Activated naive CD8-positive, alpha-beta T cell treated with anti-CD3 and anti-CD28 coated beads for 36 hours (primary cell): ENCODE measurements at regions not wholly inside any gene's neighbourhood (a gene's known extent, or its start where the extent isn't known, plus 50 kb on each side); places are given as distances from the start of the nearest gene placed in this dataset.
"Not testable (repeated sequence)": the region's sequence is repeated elsewhere in the genome, so short reads cannot be mapped to it uniquely, and the experiment has no call there.

Experiments used
- DNase-seq: peaks from one replicate; pipeline ENCODE4 v3.0.0; 2021
- H3K27ac Mint-ChIP-seq: one replicate; pipeline ENCODE4 v1.8.0; 2022; ENCODE audit warnings: mild to moderate bottlenecking, moderate library complexity, mixed read lengths
- H3K27me3 Mint-ChIP-seq: one replicate; pipeline ENCODE4 v1.8.0; 2022; ENCODE audit warnings: mild to moderate bottlenecking, mixed read lengths
- H3K36me3 Mint-ChIP-seq: one replicate; pipeline ENCODE4 v1.8.0; 2021; ENCODE audit warnings: mild to moderate bottlenecking, mixed read lengths
- H3K4me1 Mint-ChIP-seq: one replicate; pipeline ENCODE4 v1.8.0; 2021; ENCODE audit warnings: mixed read lengths
- H3K4me3 Mint-ChIP-seq: one replicate; pipeline ENCODE4 v1.8.0; 2022; ENCODE audit warnings: mild to moderate bottlenecking, moderate library complexity, mixed read lengths
- H3K9me3 Mint-ChIP-seq: one replicate; pipeline ENCODE4 v1.8.0; 2022; ENCODE audit warnings: mixed read lengths

DNA sequence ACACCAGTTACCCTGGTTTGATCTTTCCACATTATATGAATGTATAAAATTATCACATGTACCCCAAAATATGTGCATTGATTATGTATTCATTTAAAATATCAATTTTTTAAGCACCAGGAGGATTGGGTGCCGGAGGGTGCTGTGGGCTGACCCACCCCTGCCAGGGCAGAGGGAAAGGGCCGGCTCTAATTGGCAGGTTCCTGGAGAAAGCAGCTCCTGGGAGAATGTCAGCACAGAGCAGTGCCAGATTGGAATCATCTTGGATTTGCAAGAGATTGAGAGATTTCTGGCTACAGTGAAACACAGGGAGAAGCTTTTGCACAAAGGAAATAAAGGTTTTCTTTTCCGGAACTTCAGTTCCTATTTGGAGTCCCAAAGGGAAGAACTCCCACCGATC, 264.4 kb upstream of the TCERG1L start:
- no peaks in the 10 kb centered on the region for H3K36me3 Mint-ChIP-seq
- no peak overlapping the region for H3K4me3 Mint-ChIP-seq
- no peak for DNase-seq
- no peak overlapping the region for H3K27ac Mint-ChIP-seq
- no peaks in the 10 kb centered on the region for H3K4me1 Mint-ChIP-seq
- no peaks in the 10 kb centered on the region for H3K9me3 Mint-ChIP-seq
- no peaks in the 10 kb centered on the region for H3K27me3 Mint-ChIP-seq

DNA sequence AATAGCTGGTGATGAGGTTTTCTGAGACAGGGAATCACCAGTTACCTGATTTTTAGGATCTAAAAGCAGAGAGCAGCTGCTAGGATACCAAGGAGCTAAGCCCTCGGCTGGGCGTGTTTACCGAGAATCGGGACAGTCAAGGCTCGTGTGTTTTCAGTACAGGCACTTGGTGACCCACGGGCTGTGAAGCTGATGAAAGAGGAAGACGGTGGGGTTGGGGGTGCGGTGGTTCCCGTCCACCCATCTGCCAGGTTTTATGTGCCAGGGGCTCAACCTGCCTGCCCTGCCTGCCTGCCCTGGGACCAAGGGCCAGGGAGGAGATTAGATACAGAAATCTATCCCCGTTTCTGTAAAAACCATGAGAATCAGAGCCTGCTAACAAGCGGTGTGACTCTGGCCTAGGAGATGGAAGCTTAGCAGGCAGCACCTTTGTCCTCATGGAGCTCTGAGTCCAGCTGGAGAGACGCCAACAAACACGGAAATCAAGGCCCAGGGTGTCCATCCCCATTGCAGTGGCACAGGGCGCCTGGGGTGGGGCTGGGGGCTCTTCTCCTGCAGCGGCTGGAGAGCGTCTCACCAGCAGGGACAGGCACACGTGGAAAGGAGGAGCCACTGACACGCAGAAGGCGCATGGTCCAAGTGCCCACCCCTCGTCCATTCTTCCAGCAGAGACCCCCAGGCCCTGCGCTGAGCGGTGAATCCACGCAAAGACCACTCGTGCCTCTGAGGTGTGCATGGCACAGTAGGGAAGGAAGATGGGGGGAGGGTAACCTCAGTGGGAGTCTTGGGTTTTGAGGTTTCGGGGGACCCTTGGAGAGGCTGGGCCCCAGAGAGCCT, 265.0 kb upstream of the TCERG1L start:
- Mint-ChIP-seq H3K4me3 (no peak overlapping the region), H3K4me1 (no peaks in the 10 kb centered on the region), H3K9me3 (no peaks in the 10 kb centered on the region), H3K27me3 (no peaks in the 10 kb centered on the region), H3K27ac (no peak overlapping the region), H3K36me3 (no peaks in the 10 kb centered on the region)
- no peak for DNase-seq

DNA sequence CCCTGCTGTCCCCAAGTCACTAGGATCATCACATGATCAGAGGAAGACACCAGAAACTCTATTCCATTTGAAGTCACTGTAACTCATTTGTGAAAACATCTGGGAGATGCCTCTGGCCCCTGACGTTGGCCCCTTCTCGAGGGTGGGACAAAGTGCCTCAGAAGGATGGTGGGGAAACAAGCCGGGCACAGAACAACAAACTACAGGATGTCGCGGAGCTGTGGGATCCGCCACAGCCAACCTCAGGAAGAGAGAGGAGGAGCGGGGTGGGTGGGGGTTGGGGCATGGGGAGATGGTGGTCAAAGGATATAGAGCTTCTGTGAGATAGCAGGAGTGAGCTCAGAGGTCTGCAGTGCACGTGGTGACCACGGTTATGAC, 265.6 kb upstream of the TCERG1L start:
- no peak overlapping the region for H3K4me3 Mint-ChIP-seq
- no peak for DNase-seq
- no peaks in the 10 kb centered on the region for H3K36me3 Mint-ChIP-seq
- H3K27me3 Mint-ChIP-seq = no peaks in the 10 kb centered on the region
- H3K4me1 Mint-ChIP-seq = no peaks in the 10 kb centered on the region
- H3K9me3 Mint-ChIP-seq = no peaks in the 10 kb centered on the region
- no peak overlapping the region for H3K27ac Mint-ChIP-seq

DNA sequence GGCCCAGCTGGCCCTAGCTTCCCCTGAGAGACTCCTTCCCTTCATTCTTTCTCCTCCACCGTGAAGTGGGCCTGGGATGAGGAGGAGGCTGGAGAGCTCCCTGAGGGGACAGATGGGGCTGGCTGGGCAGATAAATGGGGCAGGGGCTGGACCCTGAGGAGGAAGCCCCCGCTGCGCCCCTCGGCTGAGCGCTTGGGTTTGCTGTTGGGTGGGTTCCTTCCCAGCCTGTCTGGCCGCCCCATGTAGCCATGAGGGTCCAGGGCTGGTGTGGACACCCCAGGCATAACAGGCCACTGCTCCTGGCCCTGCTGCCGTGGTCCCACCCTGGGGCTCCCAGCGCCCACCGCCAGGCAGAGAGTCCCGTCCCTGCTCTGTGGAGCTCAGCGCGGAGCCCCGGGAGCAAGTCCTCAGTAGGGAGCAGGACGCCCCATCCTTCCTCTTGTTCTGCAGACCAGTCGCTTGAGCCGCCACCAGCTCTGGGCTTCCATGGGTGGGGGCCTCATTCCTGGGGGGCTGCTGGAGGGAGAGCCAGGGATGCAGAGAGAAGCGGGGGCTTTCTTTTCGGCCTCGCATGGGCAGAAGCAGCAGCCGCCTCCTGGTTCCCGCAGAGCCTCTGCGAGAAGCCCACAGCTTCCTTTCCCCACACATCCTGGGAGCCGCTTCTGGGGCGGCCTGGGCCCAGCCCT, 266.4 kb upstream of the TCERG1L start:
- no peak overlapping the region for H3K4me3 Mint-ChIP-seq
- H3K4me1 Mint-ChIP-seq = no peaks in the 10 kb centered on the region
- no peaks in the 10 kb centered on the region for H3K9me3 Mint-ChIP-seq
- H3K27me3 Mint-ChIP-seq = no peaks in the 10 kb centered on the region
- H3K27ac Mint-ChIP-seq = no peak overlapping the region
- H3K36me3 Mint-ChIP-seq = no peaks in the 10 kb centered on the region
- DNase-seq = no peak

DNA sequence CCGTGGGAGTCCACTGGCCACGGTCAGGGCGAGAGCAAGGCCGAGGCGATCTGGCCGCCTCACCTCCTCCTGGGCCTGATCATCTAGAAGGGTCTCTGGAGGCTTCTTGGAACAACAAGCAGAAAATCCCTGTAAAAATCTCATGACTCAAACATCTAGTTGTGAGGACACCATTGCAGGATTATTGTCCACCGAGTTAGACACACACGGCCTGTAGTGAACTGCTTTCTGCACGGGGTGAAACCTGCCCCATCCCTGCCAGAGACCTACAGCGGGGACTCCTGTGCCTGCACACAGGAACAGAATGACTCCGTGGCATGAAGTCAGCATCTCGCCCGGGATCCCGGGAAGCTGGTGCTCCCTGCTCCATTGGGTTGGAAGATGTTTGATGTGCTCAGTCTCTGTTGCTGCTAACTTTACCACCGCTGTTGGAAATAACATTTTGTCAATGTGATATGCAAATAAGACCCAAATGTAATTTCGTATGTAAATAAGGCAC, 267.0 kb upstream of the TCERG1L start:
- no peak overlapping the region for H3K27ac Mint-ChIP-seq
- H3K9me3 Mint-ChIP-seq = no peaks in the 10 kb centered on the region
- no peaks in the 10 kb centered on the region for H3K36me3 Mint-ChIP-seq
- no peak for DNase-seq
- no peaks in the 10 kb centered on the region for H3K27me3 Mint-ChIP-seq
- H3K4me1 Mint-ChIP-seq = no peaks in the 10 kb centered on the region
- no peak overlapping the region for H3K4me3 Mint-ChIP-seq

DNA sequence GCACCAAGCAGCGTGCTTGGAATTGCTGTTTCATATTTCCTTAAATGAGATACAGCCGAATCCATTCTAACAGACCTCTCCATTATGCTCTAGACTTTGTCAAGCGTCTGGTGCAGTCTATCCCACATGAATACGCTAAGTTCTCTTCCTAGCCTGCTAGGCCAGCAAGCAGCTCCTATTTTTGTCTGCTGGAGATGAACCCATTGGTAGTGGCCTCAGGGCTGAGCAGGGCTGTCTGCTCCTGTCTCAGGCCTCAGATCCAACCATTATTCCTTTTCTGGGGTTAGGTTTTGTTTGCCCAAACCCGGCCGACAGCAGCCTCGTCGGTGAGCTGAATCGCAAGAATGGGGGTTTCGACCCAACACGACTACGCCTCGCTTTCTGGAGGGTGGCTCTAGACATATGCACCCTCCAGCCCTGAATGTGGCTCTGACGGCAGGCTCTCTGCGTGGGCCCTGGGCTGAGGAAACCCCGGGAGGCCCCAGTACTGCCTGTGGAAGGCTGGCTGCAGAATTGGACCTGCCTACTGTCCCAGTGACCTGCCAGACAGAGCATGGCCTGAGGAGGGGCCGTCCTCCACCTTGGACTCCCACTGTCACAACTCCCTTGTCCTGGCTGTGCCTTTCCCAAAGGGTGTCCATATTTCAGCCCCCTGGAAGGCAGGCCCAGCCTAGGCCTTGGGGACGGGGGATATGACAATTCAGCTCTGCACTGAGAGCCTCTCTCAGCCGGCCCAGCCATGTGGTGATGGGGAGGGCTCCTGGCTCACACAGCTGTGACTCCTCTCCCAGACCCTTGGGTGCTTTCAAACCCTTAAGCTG, 267.9 kb upstream of the TCERG1L start:
- Mint-ChIP-seq H3K9me3 (no peaks in the 10 kb centered on the region), H3K4me3 (no peak overlapping the region), H3K36me3 (no peaks in the 10 kb centered on the region), H3K27ac (no peak overlapping the region), H3K4me1 (no peaks in the 10 kb centered on the region), H3K27me3 (no peaks in the 10 kb centered on the region)
- DNase-seq = no peak

DNA sequence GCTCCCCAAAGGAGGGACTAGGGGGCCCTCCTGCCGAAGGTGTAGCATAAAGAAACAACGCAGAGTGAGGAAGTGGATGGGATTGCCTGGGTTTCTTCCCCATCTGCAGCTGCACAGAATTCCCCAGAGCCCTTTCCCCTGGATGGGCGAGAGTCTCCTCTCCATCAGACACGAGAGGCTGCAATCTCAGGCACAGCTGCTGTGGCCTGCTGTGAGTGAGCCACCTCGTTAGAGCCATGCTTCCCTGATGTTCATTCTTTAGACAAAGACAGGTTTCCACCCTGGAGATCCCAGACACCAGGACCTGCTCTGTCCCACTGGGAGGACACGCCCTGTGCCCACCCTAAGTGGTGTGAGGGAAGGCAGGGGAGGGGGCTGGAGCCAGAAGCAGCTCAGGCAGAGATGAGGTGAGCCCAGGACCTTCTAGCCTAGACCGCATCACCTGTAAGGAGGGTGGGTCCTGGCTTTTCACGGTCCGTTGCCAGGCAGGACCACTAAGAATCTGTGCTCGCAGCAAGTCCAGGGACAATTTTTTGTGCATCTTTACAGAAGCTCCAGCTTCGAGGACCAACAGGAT, 268.6 kb upstream of the TCERG1L start:
- no peak overlapping the region for H3K4me3 Mint-ChIP-seq
- H3K4me1 Mint-ChIP-seq = no peaks in the 10 kb centered on the region
- H3K9me3 Mint-ChIP-seq = no peaks in the 10 kb centered on the region
- no peak overlapping the region for H3K27ac Mint-ChIP-seq
- no peak for DNase-seq
- H3K36me3 Mint-ChIP-seq = no peaks in the 10 kb centered on the region
- H3K27me3 Mint-ChIP-seq = peaks cover 5% of the 10 kb centered on the region

DNA sequence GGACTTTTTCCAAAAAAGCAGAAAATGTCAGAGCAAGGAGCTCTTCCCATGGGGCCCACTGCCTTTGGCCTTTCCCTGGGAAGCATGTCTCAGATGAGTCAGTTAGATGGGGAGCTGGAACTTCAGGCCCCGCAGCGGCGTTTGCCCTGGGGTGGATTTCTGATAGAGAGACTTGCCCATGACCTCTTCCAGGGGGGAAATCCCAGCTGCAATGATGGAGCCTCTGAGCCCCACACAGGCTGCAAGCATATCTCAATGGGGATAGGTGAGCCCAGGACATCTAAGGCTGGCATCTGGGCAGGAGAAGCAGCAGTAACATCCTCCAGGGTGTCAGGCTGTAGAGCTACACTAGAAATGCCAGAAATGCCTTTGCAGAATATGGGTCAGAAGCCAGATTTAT, 269.2 kb upstream of the TCERG1L start:
- H3K4me3 Mint-ChIP-seq = no peak overlapping the region
- H3K36me3 Mint-ChIP-seq = no peaks in the 10 kb centered on the region
- no peaks in the 10 kb centered on the region for H3K4me1 Mint-ChIP-seq
- H3K27me3 Mint-ChIP-seq = peaks cover 10% of the 10 kb centered on the region
- H3K9me3 Mint-ChIP-seq = no peaks in the 10 kb centered on the region
- DNase-seq = no peak
- no peak overlapping the region for H3K27ac Mint-ChIP-seq

DNA sequence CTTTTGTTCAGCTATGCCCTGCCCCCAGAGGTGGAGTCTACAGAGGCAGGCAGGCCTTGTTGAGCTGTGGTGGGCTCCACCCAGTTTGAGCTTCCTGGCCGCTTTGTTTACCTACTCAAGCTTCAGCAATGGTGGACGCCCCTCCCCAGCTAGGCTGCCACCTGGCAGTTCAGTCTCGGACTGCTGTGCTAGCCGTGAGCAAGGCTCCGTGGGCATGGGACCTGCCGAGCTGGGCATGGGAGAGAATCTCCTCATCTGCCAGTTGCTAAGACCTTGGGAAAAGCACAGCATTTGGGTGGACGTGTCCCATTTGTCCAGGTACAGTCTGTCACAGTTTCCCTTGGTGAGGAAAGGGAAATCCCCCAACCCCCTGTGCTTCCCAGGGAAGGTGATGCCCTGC, 270.0 kb upstream of the TCERG1L start:
- not testable (repeated sequence) for H3K27ac Mint-ChIP-seq, H3K9me3 Mint-ChIP-seq, H3K4me3 Mint-ChIP-seq, DNase-seq, H3K36me3 Mint-ChIP-seq, H3K4me1 Mint-ChIP-seq
- peaks cover 15% of the 10 kb centered on the region for H3K27me3 Mint-ChIP-seq

DNA sequence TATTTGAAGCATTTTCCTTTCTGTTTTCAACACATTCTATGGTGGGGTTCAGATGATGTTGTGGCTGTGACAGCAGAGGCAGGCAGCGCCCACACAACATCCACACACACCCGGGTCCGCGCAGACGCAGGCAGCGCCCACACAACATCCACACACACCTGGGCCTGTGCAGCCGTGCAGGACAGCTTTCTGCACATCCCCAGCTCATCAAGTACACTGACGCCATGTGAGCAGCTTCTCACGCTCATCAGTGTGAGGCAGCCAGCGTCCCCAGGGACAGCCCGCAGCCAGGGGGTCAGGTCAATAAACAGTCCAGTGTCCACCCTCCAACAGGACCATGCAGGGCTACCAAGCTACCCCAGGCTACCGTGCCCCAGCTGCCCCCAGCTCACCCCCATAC, 272.8 kb upstream of the TCERG1L start:
- Mint-ChIP-seq H3K36me3 (no peaks in the 10 kb centered on the region), H3K27me3 (peaks cover 21% of the 10 kb centered on the region), H3K27ac (no peak overlapping the region), H3K4me1 (no peaks in the 10 kb centered on the region), H3K9me3 (no peaks in the 10 kb centered on the region), H3K4me3 (no peak overlapping the region)
- no peak for DNase-seq

DNA sequence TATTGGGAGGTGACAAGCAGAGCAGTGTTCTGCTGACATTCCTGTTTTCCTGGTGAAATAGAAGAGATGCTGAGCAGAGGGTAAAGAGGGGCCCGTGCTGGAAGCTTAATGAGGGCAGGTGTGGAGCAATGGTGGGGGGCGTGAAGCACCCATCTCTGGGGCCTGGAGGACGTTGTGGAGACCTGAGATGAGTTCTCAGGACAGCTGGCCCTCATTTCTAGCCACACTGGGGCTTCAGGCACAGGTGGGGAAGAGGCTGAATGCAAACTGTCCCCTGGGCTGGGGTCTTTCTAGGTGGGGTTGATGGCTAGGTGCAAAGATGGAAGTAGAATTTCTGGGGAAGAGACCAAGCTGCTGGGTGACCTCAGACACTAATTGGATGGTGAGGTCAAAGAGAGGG, 274.2 kb upstream of the TCERG1L start:
- Mint-ChIP-seq H3K4me3 (no peak overlapping the region), H3K36me3 (no peaks in the 10 kb centered on the region), H3K27me3 (peaks cover 21% of the 10 kb centered on the region), H3K9me3 (no peaks in the 10 kb centered on the region), H3K27ac (no peak overlapping the region), H3K4me1 (no peaks in the 10 kb centered on the region)
- no peak for DNase-seq

DNA sequence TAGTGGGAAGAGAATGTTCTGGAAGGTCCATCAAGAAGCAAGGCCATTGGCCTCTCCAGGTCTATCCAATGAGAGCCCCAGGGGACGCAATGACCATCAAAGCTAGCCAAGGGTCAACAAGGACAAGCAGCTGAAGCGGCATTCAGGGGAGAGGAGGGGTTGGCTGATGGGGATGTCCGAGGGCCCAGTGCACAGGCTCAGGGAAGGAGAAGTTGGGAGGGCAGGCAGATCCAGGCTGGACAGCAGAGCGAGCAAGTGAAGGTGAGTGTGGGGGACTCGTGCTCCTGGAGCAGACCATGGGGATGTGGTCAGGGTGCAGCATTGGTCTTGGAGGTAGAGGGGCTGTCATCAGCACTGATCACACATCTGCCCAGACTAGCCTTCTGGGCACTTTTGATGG, 275.4 kb upstream of the TCERG1L start:
- Mint-ChIP-seq H3K36me3 (no peaks in the 10 kb centered on the region), H3K4me1 (no peaks in the 10 kb centered on the region), H3K27ac (no peak overlapping the region), H3K4me3 (no peak overlapping the region), H3K9me3 (peaks cover under 1% of the 10 kb centered on the region), H3K27me3 (peaks cover 21% of the 10 kb centered on the region)
- no peak for DNase-seq

DNA sequence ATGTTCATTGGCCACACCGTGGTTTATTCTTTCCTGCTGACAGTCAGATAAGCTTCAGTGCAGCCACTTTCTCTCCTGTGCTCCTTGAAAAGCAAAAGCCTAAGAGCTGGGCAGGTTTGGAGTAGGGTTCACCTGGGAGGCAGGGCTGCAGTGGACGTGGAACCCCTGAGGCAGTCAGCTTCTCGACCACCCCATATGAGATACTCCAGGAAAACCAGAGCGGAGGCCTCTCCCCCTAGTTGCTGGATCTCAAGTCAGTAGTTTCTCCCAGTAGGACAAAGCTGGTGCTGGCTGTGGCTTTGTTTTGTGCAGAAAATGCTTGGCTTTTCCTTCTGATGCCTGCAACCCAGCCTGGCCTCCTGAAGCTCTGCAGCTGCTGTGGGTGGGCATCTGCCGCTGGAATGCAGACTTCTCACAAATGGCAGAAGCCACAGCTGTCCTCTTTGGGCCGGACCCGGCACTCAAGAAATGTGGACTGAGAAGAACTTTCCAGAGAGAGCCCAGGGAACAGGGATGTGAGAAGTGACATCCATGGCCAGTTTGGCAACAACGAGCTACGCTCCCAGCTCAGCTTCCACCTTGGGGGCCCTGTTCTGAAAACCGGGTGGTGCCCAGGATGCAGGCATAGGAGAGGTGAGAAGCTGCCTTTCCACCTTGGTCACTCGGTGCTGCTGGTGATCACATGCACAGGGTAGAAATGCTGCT, 276.6 kb upstream of the TCERG1L start:
- DNase-seq = no peak
- Mint-ChIP-seq H3K36me3 (no peaks in the 10 kb centered on the region), H3K9me3 (peaks cover 2% of the 10 kb centered on the region), H3K27ac (no peak overlapping the region), H3K27me3 (peaks cover 21% of the 10 kb centered on the region), H3K4me3 (no peak overlapping the region), H3K4me1 (no peaks in the 10 kb centered on the region)

DNA sequence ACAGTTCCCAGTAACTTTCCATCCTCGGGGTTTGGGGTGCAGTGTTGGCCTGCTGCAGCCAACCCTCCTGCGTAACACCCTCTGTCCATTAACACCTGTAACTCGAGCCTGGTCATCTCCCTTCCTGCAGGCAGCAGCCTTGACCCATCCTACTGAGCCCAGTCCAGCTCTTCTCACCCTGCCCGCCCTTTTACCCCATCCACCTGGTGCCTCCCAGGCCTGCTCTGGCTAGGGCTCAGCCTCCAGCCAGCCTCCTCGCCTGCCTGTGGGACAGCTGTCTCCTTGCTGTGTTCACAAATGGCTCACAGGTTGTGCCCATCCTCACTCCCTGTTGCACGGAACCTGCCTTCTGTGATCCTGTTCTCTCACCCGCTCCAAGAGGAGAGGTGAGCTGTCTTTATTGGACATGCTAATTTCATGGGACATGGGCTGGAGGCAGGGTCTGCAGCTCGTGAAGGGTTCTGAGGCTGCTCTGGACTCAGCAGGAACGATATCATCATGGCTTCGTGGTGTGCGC, 277.2 kb upstream of the TCERG1L start:
- Mint-ChIP-seq H3K36me3 (no peaks in the 10 kb centered on the region), H3K4me1 (no peaks in the 10 kb centered on the region), H3K27ac (no peak overlapping the region), H3K27me3 (peaks cover 21% of the 10 kb centered on the region), H3K9me3 (peaks cover 2% of the 10 kb centered on the region), H3K4me3 (no peak overlapping the region)
- DNase-seq = no peak
